ENCODE measurements at regions not wholly inside any gene's neighbourhood (a gene's known extent, or its start where the extent isn't known, plus 50 kb on each side); places are given as distances from the start of the nearest gene placed in this dataset.

DNA sequence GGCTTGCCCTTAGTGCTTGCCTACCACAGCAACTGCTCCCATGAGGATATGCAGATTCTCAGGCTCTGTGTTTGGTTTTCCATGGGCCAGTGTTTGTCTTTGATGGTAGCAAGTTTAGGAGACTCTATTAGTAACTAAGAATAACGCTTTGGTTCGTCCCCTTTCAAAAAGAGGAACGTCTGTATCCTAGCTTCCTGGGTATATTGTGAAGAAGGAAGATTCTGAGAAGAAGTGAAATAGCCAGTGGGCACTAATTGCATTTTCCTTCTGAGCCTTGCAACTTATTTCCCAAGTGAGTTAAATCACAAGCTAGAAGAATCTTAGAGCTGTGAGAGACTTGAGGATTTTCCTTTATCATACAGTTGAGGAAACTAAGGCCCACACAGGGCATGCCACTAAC, 376.8 kb downstream of the PIK3R1 start:
- DNase-seq: peak; percentile 3 to 50 (median 23)

DNA sequence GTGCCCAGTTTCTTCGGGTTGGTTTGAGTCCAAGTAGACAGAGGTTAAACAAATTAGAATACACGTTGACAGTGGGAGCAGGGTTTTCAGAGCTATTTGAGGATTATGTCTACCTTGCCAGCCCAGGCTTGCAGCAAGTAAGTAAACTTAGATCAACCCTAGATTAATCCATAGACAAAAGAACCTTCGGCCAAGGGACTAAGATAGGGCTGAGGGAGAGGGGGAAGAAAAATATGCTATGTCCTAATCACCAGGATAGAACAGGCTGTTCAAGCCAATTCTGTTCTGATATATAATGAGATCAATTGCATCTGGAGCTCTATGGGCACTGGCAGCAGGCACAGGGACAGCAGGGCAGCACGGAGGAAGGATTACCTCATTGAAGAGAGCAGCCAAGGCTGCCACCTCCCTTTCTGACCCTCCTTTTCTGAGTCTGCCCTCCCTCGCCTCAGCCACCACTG, 377.7 kb downstream of the PIK3R1 start:
- no peak for DNase-seq

DNA sequence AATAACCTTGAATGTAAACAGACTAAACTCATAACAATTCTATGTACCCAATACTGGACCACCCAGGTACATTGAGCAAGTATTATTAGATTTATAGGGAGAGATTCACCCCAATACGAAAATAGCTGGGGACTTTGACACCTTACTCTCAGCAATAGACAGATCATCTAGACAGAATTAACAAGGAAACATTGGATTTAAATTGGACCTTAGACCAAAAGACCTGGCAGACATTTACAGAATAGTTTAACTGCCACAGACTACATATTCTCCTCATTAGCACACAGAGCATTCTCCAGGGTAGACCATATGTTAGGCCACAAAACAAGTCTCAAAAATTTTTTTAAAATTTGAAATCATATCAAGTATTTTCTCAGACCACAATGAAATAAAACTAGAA, 397.4 kb downstream of the PIK3R1 start:
- DNase-seq: no peak

DNA sequence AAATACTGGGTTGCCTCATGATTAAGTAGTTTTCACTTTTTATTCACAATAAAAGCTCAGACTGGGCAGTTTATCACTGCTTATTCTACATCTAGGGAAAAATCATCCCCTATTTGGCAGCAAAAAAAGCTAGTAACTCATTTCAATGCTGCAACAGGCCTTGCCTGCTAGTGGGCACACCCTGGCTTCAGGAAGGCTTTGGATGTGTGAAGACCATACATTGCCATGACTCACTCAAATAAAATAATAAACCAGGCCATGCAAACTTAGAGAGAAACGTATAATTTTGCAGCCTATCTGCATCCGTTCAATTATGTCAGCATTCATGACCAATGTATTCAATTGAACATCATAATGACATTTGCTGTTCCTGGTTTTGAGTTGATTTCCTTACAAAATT, 402.9 kb downstream of the PIK3R1 start:
- DNase-seq: no peak

DNA sequence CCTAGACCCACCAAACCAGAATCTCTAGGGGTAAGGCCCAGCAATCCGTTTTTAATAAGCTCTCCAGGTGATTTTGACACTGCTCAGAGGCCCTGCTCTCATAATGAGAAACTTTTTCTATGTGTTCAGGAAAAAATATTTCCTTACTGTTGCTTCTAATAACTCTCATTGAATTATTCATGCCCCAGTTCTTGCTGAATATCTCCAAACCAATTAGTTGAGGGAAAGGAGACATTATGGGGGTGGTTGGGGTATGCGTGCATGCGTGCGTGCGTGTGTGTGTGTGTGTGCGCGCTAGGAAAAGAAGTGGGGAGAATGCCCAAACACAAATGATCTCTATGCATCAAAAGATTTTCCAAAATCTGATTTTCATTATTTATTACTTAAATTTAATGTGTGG, 411.4 kb downstream of the PIK3R1 start:
- DNase-seq: no peak

DNA sequence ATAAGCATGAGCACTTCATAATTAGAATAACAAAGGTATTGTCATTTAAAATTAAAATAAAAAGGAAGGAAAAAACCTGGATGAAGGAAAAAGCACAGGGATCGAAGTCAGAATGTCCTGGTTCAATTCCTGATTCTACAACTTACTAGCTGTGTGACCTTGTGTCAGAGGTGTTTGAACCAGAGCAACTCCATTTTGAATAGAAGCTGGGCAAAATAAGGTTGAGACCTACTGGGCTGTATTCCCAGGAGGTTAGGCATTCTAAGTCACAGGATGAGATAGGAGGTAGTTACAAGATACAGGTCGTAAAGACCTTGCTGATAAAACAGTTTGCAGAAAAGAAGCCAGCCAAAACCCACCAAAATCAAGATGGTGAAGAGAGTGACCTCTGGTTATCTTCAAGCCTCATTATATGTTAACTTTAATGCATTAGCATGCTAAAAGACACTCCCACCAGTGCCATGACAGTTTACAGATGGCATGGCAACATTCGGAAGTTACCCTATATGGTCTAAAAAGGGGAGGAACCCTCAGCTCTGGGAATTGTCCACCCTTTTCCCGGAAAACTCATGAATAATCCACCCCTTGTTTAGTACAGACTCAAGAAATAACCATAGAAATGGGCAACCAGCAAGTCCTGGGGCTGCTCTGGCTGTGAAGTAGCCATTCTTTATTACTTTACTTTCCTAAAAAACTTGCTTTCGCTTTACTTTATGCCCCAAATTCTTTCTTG, 412.7 kb downstream of the PIK3R1 start:
- no peak for DNase-seq

DNA sequence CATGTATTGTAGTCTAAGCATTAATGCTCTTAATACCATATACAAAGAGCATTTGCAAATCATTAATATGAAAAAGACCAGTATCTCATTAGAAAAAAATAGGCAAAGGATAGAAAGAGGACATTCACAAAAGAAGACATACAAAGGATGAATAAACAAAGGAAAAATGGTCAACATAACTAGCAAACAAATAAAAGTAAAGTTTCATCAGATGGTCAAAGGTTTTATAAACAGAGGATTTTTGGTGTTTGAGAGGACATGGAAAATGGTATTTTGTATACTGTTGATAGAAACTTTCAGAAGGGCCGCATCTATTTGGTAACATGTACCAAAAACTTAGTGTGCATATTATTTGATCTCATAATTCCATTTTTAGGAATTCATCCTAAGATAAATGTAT, 414.8 kb downstream of the PIK3R1 start:
- DNase-seq: no peak

DNA sequence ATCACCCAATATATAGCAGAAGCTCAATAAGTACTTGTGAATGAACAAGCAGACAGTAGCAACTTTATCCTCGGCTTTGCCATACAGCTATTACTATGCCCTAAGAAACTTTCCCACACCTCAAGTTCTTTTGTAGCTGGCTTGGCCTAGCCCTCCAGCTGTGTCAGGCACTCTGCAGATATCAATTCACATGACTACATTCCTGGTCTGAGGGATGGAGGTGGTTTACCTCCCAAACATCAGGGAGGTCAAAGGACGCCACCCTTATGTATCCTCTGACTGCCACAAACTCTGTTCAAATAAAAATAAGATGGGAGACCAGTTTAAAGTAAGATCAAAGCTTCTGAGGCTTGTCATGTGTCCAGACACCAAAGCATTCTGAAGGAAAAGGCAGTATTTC, 416.3 kb downstream of the PIK3R1 start:
- DNase-seq: no peak

DNA sequence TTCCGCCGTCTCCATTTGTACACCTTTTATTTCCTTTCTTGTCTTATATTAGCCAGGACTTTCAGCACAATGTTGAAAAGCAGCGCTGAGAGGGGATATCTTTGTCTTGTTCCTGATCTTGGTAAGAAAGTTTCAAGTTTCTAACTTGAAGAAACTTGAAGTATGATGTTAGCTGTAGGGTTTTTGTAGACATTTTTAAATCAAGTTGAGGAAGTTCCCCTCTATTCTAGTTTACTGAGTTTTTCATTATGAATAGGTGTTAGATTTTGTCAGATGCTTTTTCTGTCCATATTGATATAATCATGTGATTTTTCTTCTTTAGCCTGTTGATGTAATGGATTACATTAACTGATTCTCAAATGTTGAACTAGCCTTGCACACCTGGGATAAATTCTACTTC, 425.7 kb downstream of the PIK3R1 start:
- DNase-seq: no peak

DNA sequence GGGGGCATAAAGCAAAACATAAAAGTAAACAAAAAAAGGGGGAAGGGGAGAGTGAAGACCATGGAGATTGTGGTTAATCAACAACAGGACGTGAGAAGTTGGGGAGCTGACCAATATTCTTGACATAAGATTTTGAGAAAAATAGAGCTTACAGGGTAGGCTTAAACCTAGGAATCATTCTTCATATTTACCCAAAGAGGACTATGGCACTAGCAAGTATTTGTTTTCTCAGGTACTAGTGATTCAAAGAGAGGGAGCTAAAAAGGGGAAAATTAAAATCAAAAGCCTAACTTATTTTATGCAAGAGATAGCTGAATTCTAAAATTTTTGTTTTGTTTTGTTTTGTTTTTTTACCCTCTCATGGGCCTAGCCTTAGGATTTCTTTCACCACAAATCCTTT, 427.5 kb downstream of the PIK3R1 start:
- no peak for DNase-seq

DNA sequence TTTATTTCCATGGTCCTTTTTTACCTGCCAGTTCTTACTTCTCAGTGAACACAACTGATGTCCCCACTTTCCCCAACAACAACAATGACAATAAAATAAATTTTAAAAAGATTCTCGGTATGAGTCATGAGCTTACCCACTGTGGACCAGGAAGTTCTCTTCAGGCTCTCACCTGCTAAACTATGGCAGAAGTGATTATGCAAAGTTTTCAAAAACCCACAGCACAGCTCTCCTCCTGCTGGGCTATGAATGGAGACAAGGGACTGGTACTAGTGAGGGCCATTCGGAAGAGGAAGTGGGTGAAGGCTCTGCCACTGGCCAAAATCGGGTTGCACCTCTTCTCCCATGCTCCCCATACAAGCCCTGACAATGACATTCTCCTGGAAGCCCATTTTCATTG, 429.4 kb downstream of the PIK3R1 start:
- no peak for DNase-seq

DNA sequence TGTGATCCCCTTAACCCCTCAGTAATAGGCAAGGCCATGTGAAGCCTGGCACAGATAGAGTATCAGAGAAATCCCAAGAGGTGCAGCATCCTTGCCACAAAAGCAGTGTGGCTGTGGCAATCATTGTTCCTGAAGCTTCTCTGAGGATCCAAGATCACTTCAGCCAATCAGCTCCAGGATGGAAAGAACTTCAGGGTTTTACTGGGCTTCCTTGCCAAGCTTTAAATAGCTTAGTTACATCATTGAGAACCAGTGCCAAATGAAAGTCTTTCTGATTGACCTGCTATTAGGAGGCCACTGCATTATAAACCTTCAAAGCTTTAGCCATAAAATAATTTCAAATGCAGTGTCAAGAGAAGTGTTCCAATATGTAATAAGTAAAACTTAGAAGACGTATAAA, 430.6 kb downstream of the PIK3R1 start:
- DNase-seq: no peak

DNA sequence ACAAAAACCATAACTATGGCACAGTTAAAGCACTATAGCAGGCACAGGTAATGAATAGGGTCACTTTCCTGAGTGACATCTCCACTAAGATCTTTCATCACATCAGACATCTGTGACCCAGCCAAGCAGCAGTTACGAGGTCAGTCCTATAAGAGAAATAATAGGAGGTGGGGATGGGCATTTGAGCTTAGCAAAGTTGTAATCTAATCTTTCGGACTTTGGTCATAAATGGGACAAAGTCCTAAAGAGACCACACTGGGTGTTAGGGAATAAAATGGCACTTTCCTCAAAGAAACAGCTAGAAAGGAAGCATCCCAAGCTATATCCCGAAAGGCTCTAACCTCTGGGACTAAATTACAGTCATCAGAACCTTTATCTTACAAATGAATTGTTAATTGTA, 432.2 kb downstream of the PIK3R1 start:
- DNase-seq: no peak

DNA sequence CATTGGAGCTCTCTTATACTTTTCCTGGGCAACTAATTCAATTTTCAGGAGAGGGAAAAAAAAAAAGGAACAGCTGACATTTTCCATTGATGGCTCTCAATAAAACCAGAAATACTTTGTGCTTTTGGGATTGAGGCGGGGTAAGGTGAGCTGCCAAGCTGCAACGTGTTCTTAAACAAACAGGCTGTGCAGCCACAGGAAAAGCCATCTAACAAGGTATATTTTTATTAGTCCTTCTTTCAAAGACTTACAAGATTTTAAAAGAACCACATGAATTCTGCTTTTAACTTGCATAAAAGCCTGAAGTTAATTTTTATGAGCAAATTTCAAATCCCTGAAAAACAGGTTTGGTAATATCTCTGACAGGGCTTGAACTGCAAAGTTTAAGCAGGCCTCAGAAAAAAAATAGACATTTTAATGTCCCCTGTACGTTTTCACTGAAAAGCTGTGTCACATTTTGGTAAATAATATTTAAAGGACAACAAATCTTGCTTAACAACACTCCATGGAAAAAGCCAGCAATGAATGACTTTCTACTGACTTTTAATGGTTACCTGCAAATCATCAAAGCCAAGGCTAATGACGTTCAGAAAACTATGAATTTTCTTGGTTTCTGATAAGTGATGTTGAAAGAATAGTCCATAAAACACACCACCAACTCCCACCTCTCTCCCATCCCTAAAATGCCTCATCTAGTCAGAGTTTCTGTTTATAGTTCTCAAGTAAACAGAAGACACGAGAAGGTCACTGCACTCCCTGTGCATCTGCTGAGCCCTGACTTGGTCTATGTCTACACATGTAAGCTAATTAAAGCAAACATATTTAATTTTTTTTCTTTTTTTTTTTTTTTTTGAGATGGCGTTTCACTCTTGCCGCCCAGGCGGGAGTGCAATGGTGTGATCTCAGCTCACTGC, 433.6 kb downstream of the PIK3R1 start:
- DNase-seq: no peak

DNA sequence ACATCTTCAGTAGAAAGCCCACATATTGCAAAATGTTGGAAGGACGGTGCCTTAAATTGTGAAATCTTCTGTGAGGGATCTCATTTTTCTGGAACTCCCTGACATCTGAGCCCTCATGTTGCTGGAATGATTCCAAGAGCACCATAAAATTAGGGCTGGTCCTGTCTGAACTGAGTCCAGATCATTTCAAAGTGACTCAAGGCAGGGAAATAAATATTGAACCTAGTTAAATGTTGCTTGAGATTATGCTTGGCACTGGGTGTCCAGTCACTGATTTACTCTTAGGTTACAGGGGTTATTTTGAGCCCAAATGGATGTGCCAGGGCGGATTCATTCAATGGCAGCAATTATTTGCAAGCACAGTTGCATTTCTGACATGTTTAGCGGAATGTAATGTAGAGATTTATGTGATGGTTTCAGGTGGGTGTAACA, 437.0 kb downstream of the PIK3R1 start:
- DNase-seq: no peak

DNA sequence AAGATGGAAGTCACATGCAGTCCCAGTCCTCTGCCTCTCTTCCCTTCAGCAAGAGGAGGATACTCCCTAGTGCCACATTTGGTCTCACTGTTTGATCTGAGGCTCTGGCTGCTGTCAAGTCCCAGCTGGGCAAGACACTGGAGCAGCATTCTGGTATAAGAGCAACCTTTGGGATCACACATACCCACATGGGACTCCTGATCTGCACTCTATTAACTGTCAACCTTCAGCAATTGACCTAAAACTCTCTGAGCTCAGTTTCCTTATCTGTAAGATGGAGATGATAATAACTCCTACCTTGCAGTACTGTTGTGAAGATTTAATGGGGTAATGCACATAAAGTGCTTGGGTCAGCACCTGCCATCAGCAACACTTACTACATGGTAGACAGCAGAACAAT, 437.9 kb downstream of the PIK3R1 start:
- no peak for DNase-seq

DNA sequence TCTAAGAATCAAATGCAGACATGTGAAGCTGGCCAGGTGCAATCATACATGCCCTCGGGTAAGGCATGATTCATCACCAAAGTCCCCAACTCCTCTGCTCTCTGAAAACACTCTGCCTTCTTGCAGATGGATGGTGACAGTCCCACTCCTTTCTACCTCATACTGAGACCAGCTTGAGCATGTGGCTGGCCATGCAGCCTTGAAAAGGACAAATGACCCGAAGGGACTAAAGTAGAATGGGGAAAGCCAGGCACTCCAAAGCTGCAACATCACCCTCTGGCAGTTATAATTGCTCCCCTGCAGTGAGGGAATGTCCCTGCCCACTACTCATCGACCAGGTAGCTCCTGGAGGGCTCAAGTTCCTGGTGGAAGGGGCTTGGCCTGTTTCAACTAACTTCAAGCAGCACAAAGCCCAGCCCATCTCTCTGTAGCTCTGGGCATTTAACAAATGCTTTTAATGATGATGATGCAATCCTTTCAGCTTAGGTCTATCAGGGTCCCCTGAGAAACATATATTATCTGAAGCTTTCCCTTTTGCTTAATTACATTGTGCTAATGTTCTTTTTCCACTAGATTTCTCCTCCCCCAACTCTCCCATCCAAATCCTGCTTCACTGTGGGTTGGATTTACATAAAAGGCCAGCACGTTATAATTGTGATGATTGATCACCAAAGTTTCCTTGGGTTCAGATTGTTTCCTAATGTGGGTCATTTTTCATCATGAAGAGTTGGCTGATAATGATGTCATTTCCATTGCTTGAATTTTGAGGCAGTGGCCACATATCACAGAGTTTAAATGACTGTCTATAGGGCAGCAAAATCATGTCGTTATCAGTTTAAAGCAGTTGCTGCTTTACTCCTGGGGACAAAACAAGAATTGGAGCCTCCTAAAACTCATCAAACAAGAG, 436.5 kb upstream of the SLC30A5 start:
- DNase-seq: no peak

DNA sequence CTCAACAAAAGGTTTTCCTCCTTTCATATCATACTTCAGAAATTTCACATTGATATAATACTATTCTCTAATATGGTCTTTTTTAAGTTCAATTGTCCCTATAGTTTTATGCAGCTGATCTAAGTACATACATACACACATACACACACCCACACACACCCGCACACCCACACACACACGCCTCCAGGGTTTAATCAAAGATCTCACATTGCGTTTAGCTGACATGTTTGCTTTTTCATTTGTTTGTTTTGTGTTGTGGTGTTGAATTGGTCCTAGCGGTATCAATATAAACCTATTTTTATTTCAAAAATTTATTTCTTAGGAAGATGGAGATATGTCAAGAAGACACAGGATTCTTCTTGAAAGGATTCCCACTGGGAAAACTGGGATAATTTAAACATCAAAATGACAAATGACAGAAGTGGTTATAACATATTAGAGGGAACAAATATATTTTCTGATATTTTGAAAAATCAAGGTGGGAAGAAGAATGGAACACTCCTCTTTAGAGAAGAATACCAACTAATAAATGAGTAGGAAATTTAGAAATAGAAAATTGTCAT, 434.9 kb upstream of the SLC30A5 start:
- no peak for DNase-seq

DNA sequence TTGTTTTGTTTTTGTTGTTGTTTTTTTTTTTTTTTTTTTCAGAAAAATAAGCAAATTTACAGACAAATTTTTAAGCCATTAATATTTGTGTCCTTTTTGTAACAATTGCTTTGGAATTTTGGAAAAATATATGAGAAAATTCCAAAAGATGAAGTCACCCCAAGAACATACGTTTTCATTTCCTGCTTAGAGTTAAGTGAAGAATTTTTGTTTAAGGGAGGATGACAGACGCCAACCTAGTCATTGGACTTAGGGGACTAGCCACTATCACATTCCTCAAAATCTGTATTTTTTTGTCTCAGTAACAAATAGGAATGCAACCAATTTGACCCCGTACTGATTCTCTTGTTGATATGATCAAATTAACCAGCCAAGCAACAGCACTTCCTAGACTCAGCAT, 433.9 kb upstream of the SLC30A5 start:
- DNase-seq: no peak

DNA sequence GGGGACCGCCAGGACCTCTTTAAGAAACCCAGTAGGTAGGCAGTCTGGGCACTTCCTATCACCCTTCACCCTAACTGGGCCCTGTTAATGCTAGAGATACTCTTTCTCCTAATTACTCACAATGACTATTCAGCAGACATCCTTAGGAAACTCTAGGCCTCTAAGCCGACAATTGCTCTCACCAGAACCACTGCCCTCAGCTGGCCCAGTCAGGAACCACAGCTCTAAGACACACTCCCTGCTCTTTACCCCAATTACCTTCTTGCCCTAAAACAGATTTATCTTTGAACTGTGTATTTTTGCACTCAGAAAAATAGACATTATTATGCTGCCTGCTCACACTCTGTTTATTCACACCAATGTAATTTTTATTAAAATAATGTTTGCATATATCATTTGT, 432.6 kb upstream of the SLC30A5 start:
- peak; percentile 6 to 48 (median 40) for DNase-seq

DNA sequence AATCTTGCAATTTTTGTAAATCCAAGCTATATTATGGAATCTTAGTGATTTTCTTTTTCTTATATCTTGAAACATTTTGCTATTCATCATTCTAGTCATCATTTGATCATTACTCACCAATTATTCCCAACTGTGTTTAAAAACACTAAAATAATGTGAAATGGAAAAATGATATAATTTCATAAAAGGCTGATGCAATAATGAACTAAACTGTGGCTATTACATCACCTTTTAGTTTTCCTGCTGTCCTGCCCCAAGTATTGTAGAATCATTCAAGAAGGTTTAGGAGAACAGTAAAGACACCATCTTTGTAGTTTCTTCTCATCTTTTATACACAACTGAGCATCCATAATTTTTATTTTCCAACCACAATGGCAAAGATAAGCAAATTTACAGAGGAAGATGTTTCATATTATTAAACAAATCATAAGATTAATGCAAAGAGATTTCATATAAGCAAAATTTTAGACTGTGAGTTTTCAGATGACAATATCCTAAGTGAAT, 431.0 kb upstream of the SLC30A5 start:
- no peak for DNase-seq

DNA sequence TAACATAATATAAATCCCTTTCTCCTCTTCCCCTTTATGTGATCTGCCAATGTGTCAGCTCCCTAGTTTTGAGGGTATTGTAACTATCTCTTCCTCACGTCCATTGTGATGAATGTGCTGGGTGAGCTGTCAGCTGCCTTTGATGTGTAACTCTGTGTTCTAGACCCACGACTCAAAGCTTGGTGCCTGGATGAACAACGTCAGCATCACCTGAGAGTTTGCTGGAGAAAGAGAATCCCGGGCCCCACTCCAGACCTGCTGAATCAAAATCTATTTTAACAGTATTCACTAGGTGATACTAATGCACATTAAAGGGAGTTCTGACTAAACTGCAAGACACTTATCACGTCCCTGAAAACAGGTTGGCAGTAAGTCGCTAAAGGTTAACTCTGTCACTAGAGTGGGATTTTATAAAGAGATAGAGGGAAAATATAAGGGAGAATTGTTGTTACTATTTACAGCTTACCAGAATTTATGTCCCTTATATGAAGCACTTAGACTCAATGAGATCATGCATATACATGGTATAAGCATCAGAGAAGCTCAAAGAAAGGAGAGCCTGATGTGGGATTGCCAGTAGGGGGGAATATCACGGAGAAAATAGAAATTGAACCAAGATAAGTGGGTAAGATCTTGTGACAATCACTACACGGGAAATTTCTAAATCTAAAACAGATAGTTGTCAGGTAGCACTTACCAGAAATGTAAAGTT, 423.8 kb upstream of the SLC30A5 start:
- no peak for DNase-seq
